ENCODE measurements at regions not wholly inside any gene's neighbourhood (a gene's known extent, or its start where the extent isn't known, plus 50 kb on each side); places are given as distances from the start of the nearest gene placed in this dataset.
"Not testable (repeated sequence)": the region's sequence is repeated elsewhere in the genome, so short reads cannot be mapped to it uniquely, and the experiment has no call there.

- no peak for DNase-seq
Observed at GRCh38 chr13:89401264-89401675, 1730.1 kb downstream of the SLITRK5 start.

- DNase-seq, result no peak
Observed at GRCh38 chr13:89402211-89402610, 1731.0 kb downstream of the SLITRK5 start.

- DNase-seq, result not testable (repeated sequence)
Observed at GRCh38 chr13:89406096-89406495, 1734.9 kb downstream of the SLITRK5 start.

GRCh38 chr13:89407357-89407756, 1736.2 kb downstream of the SLITRK5 start:
- DNase-seq, result no peak

GRCh38 chr13:89432997-89433396, 1761.8 kb downstream of the SLITRK5 start:
- no peak for DNase-seq

GRCh38 chr13:89434624-89435023, 1763.5 kb downstream of the SLITRK5 start:
- DNase-seq, result not testable (repeated sequence)

- no peak for DNase-seq
Observed at GRCh38 chr13:89454681-89455080, 1783.5 kb downstream of the SLITRK5 start.

GRCh38 chr13:89455225-89455624, 1784.1 kb downstream of the SLITRK5 start:
- no peak for DNase-seq

- DNase-seq, result no peak
Observed at GRCh38 chr13:89455741-89456140, 1784.6 kb downstream of the SLITRK5 start.

GRCh38 chr13:89457977-89458376, 1786.8 kb downstream of the SLITRK5 start:
- DNase-seq, result no peak

GRCh38 chr13:89458456-89458855, 1787.3 kb downstream of the SLITRK5 start:
- no peak for DNase-seq

- not testable (repeated sequence) for DNase-seq
Observed at GRCh38 chr13:89460895-89461294, 1789.7 kb downstream of the SLITRK5 start.

- DNase-seq, result no peak
Observed at GRCh38 chr13:89465366-89465765, 1794.2 kb downstream of the SLITRK5 start.

GRCh38 chr13:89468081-89468480, 1796.9 kb downstream of the SLITRK5 start:
- no peak for DNase-seq

- DNase-seq, result no peak
Observed at GRCh38 chr13:89470901-89471300, 1799.7 kb downstream of the SLITRK5 start.

- no peak for DNase-seq
Observed at GRCh38 chr13:89474432-89474831, 1803.3 kb downstream of the SLITRK5 start.

GRCh38 chr13:89486065-89486464, 1814.9 kb downstream of the SLITRK5 start:
- DNase-seq, result no peak

- DNase-seq, result no peak
Observed at GRCh38 chr13:89486709-89487108, 1815.5 kb downstream of the SLITRK5 start.

- DNase-seq, result no peak
Observed at GRCh38 chr13:89490661-89491060, 1819.5 kb downstream of the SLITRK5 start.

GRCh38 chr13:89496478-89496877, 1825.3 kb downstream of the SLITRK5 start:
- no peak for DNase-seq

GRCh38 chr13:89497658-89498057, 1826.5 kb downstream of the SLITRK5 start:
- DNase-seq, result no peak

GRCh38 chr13:89502286-89502685, 1831.1 kb downstream of the SLITRK5 start:
- no peak for DNase-seq

- no peak for DNase-seq
Observed at GRCh38 chr13:89514534-89515312, 1832.8 kb upstream of the MIR17HG start.

- no peak for DNase-seq
Observed at GRCh38 chr13:89515948-89516347, 1831.5 kb upstream of the MIR17HG start.

Measured in activated T-cell treated with anti-CD3 and anti-CD28 coated beads, Interleukin-2, amount 50 U/mL, for 48 hours (primary cell).